ENCODE measurements at regions not wholly inside any gene's neighbourhood (a gene's known extent, or its start where the extent isn't known, plus 50 kb on each side); places are given as distances from the start of the nearest gene placed in this dataset.
"Not testable (repeated sequence)": the region's sequence is repeated elsewhere in the genome, so short reads cannot be mapped to it uniquely, and the experiment has no call there.

DNA sequence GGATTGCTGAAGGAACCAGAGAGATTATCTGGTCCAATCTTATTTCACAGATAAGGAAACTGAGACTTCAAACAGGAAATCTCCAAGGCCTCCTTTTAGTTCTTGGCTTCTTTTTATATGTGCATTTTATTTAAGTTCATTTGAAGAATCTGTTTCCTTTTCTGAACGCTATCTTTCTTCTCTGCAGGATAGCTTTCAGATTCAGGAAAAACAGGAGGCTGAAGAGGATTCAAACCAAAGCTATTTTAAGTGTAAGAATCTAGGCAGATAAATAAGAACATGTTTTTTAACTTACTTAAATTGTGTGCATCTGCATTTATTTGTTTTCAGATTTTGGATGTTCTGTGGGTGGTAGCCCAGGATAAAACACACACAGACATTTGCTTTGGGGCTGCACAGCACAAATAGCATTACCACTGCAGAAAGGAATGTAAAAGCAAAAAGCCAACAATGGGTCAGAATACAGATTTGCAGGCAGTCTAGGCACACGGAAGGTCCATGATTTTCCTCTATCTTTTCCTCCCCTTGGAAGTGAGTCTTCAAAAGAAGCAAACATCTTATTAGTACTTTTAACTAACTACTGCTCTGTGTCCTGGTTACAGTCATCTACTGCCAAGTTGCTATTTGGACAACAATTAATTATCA is 188.8 kb upstream of the TBX18 start:
- 45% methylated on average over 1 of the region's 2 CpGs for WGBS (ENCODE audit: insufficient coverage)
- Histone ChIP-seq H3K79me2 (ENCODE audit: insufficient read depth, low read length) (no peaks in the 10 kb centered on the region), H4K20me1 (ENCODE audit: insufficient read depth, low read length) (no peaks in the 10 kb centered on the region), H2AFZ (ENCODE audit: insufficient read depth, low read depth, low read length, poor library complexity, severe bottlenecking) (no peak overlapping the region), H3K27ac (ENCODE audit: low read depth in 1 of 2, low read length in 2 of 2) (no peak overlapping the region), H3K4me2 (replicated peaks; ENCODE audit: extremely low read depth, low read length, poor library complexity, severe bottlenecking) (no peak overlapping the region), H3K36me3 (replicated peaks in 1 of 2; ENCODE audit: control insufficient read depth in 1 of 2, insufficient read depth in 2 of 2, low read length in 2 of 2) (no peaks in the 10 kb centered on the region), H3K4me3 (replicated peaks in 1 of 3; ENCODE audit: low read depth in 2 of 3, low read length in 3 of 3) (no peak overlapping the region), H3K4me1 (ENCODE audit: control insufficient read depth in 1 of 2, insufficient read depth in 2 of 2, low read length in 2 of 2) (no peaks in the 10 kb centered on the region), H3K9ac (ENCODE audit: insufficient read depth, low read length, poor library complexity, severe bottlenecking) (no peak overlapping the region), H3K27me3 (ENCODE audit: control insufficient read depth in 2 of 2, insufficient read depth in 2 of 2, low read length in 2 of 2) (no peaks in the 10 kb centered on the region), H3K9me3 (replicated peaks in 1 of 2; ENCODE audit: control insufficient read depth in 1 of 2, insufficient read depth in 1 of 2, low read length in 2 of 2) (peaks cover 0 to 5% of the 10 kb centered on the region in 2 donors)
- no peaks in the 10 kb centered on the region for H3K4me1 Mint-ChIP-seq
- H3K4me3 Mint-ChIP-seq, result no peak overlapping the region
- peaks cover 4 to 17% (median 5%) of the 10 kb centered on the region in 7 donors for H3K9me3 Mint-ChIP-seq
- TF ChIP-seq, protein P1, sequence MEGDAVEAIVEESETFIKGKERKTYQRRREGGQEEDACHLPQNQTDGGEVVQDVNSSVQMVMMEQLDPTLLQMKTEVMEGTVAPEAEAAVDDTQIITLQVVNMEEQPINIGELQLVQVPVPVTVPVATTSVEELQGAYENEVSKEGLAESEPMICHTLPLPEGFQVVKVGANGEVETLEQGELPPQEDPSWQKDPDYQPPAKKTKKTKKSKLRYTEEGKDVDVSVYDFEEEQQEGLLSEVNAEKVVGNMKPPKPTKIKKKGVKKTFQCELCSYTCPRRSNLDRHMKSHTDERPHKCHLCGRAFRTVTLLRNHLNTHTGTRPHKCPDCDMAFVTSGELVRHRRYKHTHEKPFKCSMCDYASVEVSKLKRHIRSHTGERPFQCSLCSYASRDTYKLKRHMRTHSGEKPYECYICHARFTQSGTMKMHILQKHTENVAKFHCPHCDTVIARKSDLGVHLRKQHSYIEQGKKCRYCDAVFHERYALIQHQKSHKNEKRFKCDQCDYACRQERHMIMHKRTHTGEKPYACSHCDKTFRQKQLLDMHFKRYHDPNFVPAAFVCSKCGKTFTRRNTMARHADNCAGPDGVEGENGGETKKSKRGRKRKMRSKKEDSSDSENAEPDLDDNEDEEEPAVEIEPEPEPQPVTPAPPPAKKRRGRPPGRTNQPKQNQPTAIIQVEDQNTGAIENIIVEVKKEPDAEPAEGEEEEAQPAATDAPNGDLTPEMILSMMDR (IDR thresholded peaks at IDR 0.05), result no peak
- H3K36me3 Mint-ChIP-seq, result no peaks in the 10 kb centered on the region
- no peak for DNase-seq
- peaks cover 0 to 2% (median 0%) of the 10 kb centered on the region in 3 donors for H3K27me3 Mint-ChIP-seq (ENCODE audit: low read depth in 3 of 3)
- intact Hi-C loops (cut with micrococcal nuclease), result no loop called here
- H3K27ac Mint-ChIP-seq, result no peak overlapping the region

DNA sequence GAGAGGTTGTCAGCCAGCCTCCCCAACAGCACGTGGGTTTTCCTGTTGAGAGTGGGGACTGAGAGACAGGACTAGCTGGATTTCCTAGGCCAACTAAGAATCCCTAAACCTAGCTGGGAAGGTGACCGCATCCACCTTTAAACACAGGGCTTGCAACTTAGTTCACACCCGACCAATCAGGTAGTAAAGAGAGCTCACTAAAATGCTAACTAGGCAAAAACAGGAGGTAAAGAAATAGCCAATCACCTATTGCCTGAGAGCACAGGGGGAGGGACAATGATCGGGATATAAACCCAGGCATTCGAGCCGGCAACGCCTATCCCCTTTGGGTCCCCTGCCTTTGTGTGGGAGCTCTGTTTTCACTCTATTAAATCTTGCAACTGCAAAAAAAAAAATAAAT is 180.5 kb upstream of the TBX18 start:
- H3K27ac Mint-ChIP-seq; intact Hi-C loops (cut with micrococcal nuclease); H3K27me3 ChIP-seq (ENCODE audit: control insufficient read depth in 2 of 2, insufficient read depth in 2 of 2, low read length in 2 of 2); H3K27ac ChIP-seq (ENCODE audit: low read depth in 1 of 2, low read length in 2 of 2); H4K20me1 ChIP-seq (ENCODE audit: insufficient read depth, low read length); H3K4me2 ChIP-seq (replicated peaks; ENCODE audit: extremely low read depth, low read length, poor library complexity, severe bottlenecking); H3K9me3 ChIP-seq (replicated peaks in 1 of 2; ENCODE audit: control insufficient read depth in 1 of 2, insufficient read depth in 1 of 2, low read length in 2 of 2); H3K9me3 Mint-ChIP-seq; H3K4me1 ChIP-seq (ENCODE audit: control insufficient read depth in 1 of 2, insufficient read depth in 2 of 2, low read length in 2 of 2); H3K79me2 ChIP-seq (ENCODE audit: insufficient read depth, low read length); H3K4me3 ChIP-seq (replicated peaks in 1 of 3; ENCODE audit: low read depth in 2 of 3, low read length in 3 of 3); H3K4me1 Mint-ChIP-seq; H3K9ac ChIP-seq (ENCODE audit: insufficient read depth, low read length, poor library complexity, severe bottlenecking); H3K36me3 ChIP-seq (replicated peaks in 1 of 2; ENCODE audit: control insufficient read depth in 1 of 2, insufficient read depth in 2 of 2, low read length in 2 of 2); H3K27me3 Mint-ChIP-seq (ENCODE audit: low read depth in 3 of 3); H3K36me3 Mint-ChIP-seq; H2AFZ ChIP-seq (ENCODE audit: insufficient read depth, low read depth, low read length, poor library complexity, severe bottlenecking); DNase-seq; H3K4me3 Mint-ChIP-seq: not testable (repeated sequence)
- no CpG with 5 or more reads among the region's 7 CpGs for WGBS (ENCODE audit: insufficient coverage)

Data from CD14-positive monocyte (primary cell).